Left renal cortex interstitium (tissue), 4 donors: ENCODE measurements at regions not wholly inside any gene's neighbourhood (a gene's known extent, or its start where the extent isn't known, plus 50 kb on each side); places are given as distances from the start of the nearest gene placed in this dataset.

ENCODE experiments used
- DNase-seq, 4 donors: peaks; one replicate each; pipeline ENCODE4 v3.0.0-alpha.2; 2013; ENCODE audit warnings: low read depth in 4 of 4, low spot score in 2 of 4, missing footprints in 1 of 4

DNA sequence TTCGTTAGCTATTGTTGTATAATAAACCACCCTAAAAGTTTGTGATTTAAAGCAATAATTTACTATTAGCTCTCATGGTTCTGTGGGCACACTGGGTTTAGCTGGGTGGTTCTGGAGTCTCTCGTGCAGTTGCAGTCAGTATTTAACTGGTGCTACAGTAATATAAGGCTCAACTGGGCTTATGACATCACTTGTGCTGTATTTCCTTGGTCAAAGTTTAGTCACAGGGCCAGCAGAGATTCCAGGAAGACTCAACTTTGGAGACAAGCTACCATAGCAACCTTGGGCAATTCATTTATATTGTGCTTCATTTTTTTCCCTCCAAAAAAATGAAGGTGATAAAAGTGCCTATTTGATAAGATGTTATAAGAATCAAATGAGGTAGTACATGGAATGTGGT lies 204.2 kb upstream of the GUCY1A2 start:
- no peak for DNase-seq

GRCh38 chr11:107221748-107222285 lies 203.5 kb upstream of the GUCY1A2 start:
- no peak for DNase-seq

DNA sequence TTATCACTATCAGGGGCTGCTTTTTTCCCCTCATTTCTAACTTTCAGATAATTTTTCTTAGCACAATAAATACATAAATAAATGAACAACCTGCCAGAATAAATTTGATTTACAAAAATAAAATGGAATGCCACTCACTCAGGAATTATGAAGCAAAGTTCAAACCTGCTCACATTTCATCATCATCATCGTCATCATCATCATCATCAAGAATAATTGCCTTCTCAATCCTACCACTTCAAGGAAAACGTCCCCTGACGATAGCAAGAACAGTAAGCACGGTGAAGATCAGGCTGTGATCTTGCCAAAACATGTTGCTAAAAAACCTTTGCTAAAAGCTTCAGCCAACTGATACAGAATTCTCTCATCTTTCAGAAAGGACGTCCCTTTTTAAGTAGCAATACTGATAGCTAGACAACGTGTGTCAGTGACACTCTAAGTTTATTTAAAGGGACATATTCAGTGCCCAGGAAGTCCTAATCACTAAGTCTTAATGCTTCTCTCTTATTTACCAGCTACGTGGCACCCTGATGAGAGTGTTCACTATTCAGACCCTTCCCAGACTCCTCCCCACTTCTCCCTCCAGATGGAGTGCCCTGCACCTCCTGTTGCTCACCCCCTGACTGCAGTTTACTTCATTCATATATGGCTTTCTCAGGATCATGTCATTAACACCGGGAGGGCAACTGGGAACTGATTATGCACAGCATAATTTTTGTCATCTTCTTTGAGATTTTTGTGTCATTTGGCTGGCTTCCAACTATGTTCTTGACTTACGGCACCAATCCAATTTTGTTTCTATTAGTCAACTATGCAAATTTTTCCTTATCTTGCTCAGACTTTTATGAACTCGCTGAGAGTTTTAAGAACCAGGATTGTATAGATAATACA lies 200.1 kb upstream of the GUCY1A2 start:
- DNase-seq: no peak

DNA sequence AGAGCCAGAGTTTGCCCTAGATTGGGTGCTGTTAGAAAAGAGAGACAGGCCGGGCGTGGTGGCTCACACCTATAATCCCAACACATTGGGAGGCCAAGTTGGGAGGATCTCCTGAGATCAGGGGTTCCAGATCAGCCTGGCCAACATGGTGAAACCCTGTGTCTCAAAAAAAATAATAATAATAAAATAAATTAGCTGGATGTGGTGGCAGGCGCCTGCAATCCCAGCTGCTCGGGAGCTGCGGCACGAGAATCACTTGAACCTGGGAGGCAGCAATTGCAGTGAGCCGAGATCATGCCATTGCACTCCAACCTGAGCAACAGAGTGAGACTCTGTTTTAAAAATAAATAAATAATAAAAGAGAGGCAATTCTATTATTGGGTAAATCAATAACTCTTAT lies 199.2 kb upstream of the GUCY1A2 start:
- no peak for DNase-seq

DNA sequence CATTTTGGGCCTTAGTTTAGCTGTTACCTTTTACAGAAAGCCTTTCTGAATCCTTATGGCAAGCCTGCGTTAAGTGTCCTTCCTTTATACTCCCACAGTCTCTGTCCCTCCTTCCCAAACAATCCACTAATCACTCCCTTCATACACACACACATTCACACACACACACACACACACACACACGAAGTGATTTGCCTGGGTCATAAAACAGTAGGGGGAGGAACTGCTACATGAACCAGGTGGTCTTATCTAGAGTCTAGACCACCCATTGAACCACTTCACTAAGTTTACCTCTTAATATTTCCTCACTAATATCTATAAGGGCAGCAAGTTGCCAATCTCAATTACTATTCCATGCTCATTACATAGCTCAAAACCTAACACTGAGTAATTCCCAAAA lies 196.7 kb upstream of the GUCY1A2 start:
- DNase-seq: peak in 2 of 4 donors; percentile 0 to 9

DNA sequence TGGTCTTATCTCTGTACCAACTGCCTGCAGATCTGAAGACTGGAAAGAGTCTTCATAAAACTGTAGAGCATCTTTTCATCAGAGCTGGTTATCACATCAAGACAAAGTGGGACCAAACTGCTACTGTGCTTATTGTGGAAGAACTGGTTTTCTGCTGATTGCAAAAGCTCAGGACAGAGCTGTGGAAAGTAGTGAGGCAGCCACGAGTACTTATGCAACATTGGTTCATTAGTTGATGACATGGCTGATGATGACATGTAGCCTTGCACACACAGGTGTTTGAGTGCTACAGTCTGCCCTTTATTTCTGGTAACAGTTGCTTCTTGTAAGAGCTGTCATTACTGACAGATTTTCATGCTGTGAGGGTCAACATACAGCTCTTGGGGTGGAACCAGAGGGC lies 185.4 kb upstream of the GUCY1A2 start:
- no peak for DNase-seq

DNA sequence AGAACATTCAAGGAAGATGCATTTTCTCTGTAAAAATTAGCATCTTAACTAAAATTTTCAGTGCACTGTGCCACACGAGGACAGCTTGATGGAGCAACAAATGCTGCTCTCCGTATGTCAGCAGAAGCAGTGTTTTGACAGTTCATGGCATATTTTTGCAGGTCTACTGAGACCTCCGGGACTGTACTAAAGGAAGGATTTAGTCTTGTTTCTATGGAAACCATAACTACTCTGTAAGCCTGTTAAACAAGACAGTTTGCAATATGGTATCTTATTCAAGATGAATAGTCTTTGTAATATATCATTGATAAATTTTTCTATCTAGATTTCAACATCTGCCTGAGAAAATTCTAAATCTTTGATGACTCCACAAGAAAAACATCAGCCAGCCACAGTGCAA lies 184.0 kb upstream of the GUCY1A2 start:
- DNase-seq: no peak

DNA sequence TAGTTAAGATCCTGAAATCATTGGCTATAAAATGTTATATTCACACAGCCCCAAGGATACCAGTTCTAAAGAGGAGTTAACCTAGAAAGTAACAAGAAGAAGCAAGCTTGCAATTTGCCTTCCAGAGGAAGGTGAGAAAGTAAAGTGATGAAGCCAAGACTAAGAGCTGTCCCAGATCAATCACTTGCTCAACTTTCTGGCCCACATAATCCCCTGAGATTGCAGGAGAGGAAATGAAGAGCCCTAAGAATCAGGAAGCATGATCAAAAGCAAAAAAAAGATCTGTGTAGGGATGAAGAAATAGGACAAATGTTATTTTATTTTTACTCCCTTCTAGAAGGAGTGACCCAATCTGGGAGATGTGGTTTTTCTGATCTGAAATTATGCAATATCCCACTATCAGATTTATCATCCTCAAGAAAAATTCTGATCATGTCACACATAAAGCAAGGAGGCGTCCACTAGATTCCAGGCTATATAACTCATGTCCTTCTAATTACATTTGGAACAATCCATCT lies 180.3 kb upstream of the GUCY1A2 start:
- DNase-seq: no peak

DNA sequence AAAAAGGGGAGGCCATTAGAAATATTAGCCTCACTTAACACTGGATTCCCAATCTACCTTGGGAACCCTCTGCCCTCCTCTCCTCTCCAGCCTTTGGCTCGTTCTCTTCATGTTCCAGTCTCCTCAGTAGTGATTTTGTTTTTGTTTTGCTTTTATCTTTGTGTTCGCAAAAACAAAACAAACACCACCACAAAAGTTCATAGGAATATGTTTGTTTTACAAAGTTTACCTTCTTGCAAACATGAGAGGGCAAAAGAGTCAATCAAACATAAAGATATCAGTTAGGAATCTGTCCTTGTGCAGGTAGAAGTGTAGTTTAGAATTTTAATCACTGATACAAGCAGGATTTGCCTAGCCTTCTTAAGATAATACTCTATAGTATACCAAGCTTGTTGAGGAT lies 179.7 kb upstream of the GUCY1A2 start:
- no peak for DNase-seq

- DNase-seq: no peak
Observed at GRCh38 chr11:107196732-107197131, 178.5 kb upstream of the GUCY1A2 start.

DNA sequence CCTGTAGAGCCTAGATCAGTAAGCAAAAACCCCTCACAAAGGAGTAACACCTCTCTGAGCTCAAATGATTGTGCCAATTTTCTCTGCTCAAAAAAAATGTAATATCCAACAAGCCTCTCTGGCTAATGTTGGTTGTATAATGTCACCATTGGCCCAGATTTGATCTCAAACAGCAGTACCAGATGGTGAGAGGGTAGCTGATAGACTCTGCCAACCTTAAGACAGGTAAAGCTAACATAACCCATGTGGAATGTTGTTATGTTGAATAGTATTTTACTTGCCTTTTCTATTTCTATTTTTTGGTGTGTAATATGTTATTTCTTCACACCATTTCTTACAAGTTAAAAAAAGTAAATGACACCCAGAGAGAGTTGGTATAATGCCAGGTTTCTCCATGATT lies 166.7 kb upstream of the GUCY1A2 start:
- no peak for DNase-seq

DNA sequence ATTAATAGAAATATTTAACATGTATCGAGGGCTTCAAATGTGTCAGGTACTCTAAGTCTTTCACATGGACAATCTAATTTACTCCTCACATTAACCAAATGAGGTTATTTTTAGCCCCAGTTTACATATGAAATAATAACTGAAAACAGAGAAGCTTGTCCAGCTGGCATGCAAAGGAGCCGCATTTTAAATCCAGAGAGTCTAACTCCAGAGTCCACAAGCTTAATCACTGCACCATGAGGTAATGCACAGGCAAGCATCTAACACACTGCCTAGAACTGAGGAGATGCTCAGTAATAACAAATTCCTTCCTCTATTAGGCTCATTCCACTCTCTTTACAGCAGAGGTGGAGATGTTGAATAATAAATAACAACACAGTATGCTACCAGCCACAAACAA lies 165.7 kb upstream of the GUCY1A2 start:
- no peak for DNase-seq

- DNase-seq: no peak
Observed at GRCh38 chr11:107182978-107183377, 164.7 kb upstream of the GUCY1A2 start.

- no peak for DNase-seq
Observed at GRCh38 chr11:107180236-107180635, 162.0 kb upstream of the GUCY1A2 start.

- no peak for DNase-seq
Observed at GRCh38 chr11:107179829-107180228, 161.6 kb upstream of the GUCY1A2 start.

- no peak for DNase-seq
Observed at GRCh38 chr11:107177106-107177477, 158.8 kb upstream of the GUCY1A2 start.

DNA sequence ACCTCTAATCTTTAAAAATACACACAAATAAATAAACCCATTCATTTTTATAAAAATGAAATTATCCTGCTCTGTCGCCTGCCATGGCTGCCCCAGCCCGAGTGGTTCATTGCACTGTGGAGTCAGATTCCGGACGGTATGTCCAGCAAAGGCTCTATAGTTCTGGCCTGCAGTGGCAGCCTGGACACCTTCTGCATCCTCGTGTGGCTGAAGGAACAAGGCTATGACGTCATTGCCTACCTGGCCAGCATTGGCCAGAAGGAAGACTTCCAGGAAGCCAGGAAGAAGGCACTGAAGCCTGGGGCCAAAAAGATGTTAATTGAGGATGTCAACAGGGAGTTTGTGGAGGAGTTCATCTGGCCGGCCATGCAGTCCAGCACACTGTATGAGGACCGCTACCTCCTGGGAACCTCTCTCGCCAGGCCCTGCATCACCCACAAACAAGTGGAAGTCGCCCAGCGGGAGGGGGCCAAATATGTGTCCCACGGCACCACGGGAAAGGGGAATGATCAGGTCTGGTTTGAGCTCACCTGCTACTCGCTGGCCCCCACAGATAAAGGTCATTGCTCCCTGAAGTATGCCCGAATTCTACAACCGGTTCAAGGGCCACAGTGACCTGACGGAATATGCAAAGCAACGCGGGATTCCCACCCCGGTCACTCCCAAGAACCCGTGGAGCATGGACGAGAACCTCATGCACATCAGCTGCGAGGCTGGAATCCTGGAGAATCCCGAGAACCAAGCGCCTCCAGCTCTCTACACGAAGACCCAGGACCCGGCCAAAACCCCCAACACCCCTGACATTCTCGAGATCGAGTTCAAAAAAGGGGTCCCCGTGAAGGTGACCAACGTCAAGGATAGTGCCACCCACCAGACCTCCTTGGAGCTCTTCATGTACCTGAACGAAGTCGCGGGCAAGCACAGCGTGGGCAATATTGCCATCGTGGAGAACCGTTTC lies 158.2 kb upstream of the GUCY1A2 start:
- no peak for DNase-seq

GRCh38 chr11:107174856-107175255 lies 156.6 kb upstream of the GUCY1A2 start:
- no peak for DNase-seq

- DNase-seq: no peak
Observed at GRCh38 chr11:107172996-107173395, 154.7 kb upstream of the GUCY1A2 start.

DNA sequence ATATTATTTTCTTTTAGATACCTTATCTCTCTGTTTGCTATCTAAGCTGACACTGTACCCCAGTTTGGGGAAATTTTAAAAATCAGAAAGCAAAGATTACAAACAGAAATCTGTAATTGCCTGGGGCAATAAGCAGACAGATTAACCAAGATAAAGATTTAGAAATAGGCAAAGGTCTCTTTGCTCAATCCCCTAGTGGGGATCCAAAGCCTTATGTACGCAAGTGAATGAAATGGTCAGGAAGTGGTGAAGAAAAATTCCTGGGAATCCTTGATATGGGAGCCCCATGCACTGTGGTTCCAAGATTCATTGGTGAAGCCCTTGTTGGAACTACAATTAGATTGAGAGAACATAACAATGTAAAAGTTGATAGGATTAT lies 139.5 kb upstream of the GUCY1A2 start:
- DNase-seq: no peak

DNA sequence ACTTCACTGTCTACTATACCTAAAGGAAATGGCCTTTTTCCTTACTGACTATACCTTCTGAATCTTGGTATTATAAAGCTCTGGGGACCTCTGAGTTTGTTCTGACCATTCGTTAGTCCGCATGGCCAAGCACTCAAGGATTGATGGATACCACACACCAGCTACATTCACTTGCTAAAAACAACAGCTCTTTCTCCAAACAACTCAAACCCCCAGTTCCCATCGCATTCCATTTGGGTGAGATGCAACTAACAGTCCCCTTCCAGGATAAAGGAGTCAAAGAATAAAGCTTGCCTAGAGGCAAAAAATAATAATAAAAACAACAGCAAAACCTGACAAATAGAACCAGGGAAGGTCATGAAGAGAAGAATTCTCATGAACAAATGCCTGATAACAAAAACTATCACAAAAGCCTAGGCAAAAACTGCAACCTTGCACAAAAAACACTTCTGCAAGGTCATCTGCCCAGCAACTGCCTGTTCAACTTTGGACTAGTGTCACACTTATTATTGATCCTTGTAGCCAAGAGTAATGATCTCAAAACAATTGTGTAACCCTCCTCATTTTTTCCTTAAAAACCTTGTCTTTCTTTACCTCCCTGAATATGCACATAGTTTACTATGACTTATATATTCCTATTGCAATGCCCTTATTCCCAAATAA lies 139.0 kb upstream of the GUCY1A2 start:
- no peak for DNase-seq
